GM10248 (cell line): ENCODE measurements at regions not wholly inside any gene's neighbourhood (a gene's known extent, or its start where the extent isn't known, plus 50 kb on each side); places are given as distances from the start of the nearest gene placed in this dataset.

Source experiments
- CTCF ChIA-PET: fragments of 300-600 bp; sonication (Branson Sonifier 250); formaldehyde crosslinking; extraction: SDS; loops from one replicate; lab custom pipeline; 2021; ENCODE audit warnings: antibody characterized with exemption; lab: Yijun Ruan, JAX
- POLR2A ChIA-PET: fragments of 350-650 bp; sonication (Branson Sonifier 250); formaldehyde crosslinking; extraction: SDS; loops from one replicate; lab custom pipeline; 2020; ENCODE audit warnings: antibody characterized with exemption; lab: Yijun Ruan, JAX
- DNase-seq: peaks from one replicate; pipeline ENCODE4 v3.0.0; 2012; ENCODE audit errors: extremely low spot score
- TF ChIP-seq, protein P1 (sequence below): IDR thresholded peaks from 2 replicates; pipeline ENCODE4 v1.5.1; 2012; ENCODE audit warnings: mild to moderate bottlenecking, low read depth; ENCODE audit errors: extremely low read depth, missing control alignments, control extremely low read depth

DNA sequence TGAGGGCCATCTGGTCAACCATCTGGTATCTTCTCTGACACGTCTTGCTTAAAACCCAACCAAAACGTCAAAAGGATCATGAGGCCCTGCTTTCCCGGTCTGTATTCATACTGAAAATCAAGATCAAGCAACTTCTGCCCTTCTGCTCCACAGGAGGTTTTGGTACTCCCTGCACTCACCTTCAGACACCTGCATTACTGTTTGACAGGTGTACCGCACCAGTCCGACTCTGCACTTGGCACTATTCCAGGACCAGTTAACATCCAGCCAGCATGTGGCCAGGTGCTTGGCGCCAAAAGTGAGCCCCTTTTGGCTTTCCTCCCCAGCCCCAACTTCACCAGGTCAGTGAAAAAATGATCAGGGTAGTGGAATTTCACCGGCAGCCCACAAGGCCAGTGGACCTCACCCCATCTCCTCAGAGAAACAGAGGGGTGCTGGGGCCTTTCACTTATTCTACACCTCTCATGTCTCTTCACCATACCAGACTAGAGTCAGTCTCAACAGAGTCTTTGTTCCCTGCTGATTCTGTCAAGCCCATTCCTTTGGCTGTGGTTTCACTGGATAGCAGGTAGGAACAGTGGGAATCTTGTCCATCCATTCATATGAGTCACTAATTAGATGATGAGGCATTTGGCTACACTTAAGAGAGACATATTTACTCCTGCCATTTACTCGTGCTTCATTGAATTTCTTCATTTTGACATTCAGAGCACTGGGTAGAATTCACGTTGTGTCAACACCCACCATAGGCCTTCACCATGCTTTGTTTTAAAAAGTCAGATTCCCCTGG lies 85.3 kb downstream of the ZNF726 start:
- DNase-seq, result no peak
- ChIA-PET CTCF (no interaction called here), POLR2A (no interaction called here)
- TF ChIP-seq, protein P1, sequence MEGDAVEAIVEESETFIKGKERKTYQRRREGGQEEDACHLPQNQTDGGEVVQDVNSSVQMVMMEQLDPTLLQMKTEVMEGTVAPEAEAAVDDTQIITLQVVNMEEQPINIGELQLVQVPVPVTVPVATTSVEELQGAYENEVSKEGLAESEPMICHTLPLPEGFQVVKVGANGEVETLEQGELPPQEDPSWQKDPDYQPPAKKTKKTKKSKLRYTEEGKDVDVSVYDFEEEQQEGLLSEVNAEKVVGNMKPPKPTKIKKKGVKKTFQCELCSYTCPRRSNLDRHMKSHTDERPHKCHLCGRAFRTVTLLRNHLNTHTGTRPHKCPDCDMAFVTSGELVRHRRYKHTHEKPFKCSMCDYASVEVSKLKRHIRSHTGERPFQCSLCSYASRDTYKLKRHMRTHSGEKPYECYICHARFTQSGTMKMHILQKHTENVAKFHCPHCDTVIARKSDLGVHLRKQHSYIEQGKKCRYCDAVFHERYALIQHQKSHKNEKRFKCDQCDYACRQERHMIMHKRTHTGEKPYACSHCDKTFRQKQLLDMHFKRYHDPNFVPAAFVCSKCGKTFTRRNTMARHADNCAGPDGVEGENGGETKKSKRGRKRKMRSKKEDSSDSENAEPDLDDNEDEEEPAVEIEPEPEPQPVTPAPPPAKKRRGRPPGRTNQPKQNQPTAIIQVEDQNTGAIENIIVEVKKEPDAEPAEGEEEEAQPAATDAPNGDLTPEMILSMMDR, result no peak

DNA sequence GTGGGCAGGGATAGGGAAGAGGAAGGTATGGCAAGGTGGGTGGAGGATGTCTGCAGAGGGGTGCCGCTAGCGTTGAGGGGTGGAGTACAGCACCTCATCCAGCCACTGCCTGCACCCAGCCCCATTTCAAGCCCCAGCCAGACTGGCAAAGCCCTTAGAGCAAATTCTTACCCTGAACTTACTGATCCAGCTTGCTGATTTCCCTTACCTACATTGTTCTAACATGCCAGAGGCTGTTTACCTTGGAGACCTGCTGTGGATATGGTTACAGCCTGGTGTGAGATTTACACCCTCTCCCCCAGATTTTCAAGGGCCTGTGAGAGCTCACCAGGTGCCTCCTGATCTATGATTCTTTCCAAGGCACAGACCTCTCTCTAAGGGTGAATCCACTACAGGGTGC lies 86.0 kb downstream of the ZNF726 start:
- ChIA-PET CTCF (no interaction called here), POLR2A (no interaction called here)
- no peak for DNase-seq
- TF ChIP-seq, protein P1, result no peak

DNA sequence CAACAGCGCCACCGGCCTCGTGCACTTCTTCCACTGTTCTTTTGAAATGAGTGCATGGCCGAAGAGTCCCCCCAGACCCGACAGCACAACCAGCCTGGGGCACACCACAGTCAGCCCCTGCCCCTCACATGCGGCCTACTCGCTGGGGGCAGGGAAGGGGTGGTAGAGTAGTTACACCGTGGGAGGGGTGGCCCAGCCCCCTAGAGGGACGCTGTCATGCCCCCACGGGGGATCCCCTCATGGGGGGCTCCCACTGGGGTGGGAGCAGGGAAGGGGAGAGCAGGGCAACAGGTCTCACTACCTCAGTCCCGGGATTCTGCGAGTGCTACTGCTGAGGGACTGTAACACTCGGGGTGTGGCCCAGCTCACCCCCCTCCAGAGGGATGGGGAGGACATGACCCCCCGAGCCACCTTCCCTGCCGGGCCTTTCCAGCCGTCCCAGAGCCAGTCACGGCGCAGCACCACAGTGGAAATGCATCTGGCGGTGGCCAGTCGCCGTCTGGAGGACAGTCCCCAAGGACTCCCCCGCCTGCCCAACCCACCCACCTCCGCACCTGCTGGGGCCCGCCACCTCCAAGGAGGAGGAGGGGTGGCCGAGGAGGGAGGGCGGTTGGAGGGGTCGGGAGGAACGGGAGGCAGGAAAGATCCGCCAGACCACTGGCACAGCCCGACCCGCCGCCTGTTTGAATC lies 84.6 kb upstream of the ZNF254 start:
- ChIA-PET CTCF (no interaction called here), POLR2A (no interaction called here)
- TF ChIP-seq, protein P1, result no peak
- no peak for DNase-seq

DNA sequence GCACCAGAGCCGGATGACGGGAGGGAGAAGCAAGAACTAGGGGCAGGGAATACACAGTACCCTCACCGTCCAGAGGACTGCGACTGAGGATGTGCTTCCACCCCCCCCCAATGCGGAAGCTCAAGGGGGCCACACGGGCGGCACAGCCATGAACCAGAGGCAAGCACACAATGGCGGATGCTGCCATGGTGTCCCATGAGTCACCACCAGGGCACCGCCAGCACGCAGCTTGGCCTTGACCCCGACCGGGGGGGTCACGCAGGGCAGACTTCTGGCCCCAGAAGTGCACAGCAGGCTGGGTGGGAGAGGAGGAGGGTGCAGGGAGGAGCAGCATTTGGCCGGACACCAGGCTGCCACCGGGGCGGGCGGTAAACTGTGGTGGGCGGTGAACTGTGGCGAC lies 83.5 kb upstream of the ZNF254 start:
- POLR2A ChIA-PET, result no interaction called here
- TF ChIP-seq, protein P1, result no peak
- no peak for DNase-seq
- CTCF ChIA-PET, result no interaction called here

DNA sequence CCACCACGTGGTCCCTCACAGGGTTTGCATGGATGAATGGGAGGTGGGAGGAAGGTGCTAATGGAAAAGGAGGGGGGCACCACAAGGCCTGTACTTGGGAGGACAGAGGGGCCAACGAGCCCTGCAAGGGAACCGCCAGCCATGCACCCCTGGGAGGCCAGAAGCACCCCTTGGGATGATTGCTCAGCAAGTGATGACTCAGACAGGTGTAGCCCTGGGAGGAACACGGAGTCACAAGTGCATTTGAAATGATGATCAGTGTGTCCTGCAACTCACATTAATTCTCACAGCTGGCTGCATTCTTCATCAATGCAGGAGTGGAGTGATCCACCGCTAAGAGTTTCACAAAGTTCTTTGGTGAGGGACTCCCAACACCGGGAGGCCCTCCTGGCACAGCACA lies 82.8 kb upstream of the ZNF254 start:
- CTCF ChIA-PET, result no interaction called here
- TF ChIP-seq, protein P1, result no peak
- DNase-seq, result no peak
- POLR2A ChIA-PET, result no interaction called here

DNA sequence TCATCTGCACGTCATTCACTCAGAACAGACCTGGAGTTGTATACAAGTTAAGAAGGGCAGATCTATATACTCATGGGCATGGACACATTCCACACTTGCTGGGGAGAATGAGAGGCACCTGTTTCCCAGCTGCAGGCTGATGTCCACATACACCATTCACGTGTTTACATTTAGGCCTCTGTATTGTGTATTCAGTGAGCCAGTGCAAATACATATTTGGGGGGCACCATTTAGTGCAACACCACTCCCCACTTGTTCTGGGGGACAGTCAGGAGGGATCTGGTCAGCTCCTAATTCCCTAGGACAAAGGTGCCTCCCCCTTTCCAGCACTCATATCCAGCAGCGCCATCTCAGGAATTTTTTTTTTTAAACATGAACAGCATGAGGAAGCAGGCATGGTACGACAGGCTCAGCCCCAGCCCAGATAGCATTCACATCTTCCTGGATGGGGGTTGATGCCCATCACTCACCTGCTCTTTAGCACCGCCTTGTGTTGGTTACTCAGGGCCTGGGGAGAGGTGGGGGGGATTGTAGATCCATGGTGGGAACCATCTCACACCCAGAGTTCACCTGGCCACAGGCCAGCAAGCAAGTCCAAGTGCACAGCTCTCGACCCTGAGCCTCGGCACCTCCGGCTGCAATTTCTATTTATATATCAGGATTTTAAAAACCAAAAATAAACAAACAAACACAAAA lies 56.9 kb upstream of the ZNF254 start:
- POLR2A ChIA-PET, result interaction anchor here (0.7 kb wide), 1 partner anchor 1083 kb away, joined by 3 read pairs; no protein-coding TSS in a partner anchor
- DNase-seq, result no peak
- TF ChIP-seq, protein P1, result no peak
- CTCF ChIA-PET, result interaction anchor here (1.2 kb wide), 1 partner anchor 8 kb away, joined by 3 read pairs; no protein-coding TSS in a partner anchor
